HG02938 (cell line): ENCODE measurements at regions not wholly inside any gene's neighbourhood (a gene's known extent, or its start where the extent isn't known, plus 50 kb on each side); places are given as distances from the start of the nearest gene placed in this dataset.
"Not testable (repeated sequence)": the region's sequence is repeated elsewhere in the genome, so short reads cannot be mapped to it uniquely, and the experiment has no call there.

Experiments
- ATAC-seq: cut with Tn5 transposase; IDR thresholded peaks from one replicate; pipeline ENCODE4 v1.9.1; 2021; ENCODE audit warnings: mild to moderate bottlenecking, moderate library complexity; ENCODE audit not compliant: unreplicated experiment

- ATAC-seq = no peak
Measured at GRCh38 chr12:33672836-33673577, 233.4 kb upstream of the SYT10 start.

GRCh38 chr12:33676866-33677265 lies 237.2 kb upstream of the SYT10 start:
- no peak for ATAC-seq

- ATAC-seq = no peak
Measured at GRCh38 chr12:33678221-33678964, 238.8 kb upstream of the SYT10 start.

- no peak for ATAC-seq
Measured at GRCh38 chr12:33690562-33690961, 250.9 kb upstream of the SYT10 start.

GRCh38 chr12:33703221-33703620 lies 263.6 kb upstream of the SYT10 start:
- ATAC-seq = no peak

GRCh38 chr12:33706927-33707326 lies 267.3 kb upstream of the SYT10 start:
- ATAC-seq = no peak

GRCh38 chr12:33708935-33709334 lies 269.3 kb upstream of the SYT10 start:
- ATAC-seq = no peak

GRCh38 chr12:33710548-33710947 lies 270.9 kb upstream of the SYT10 start:
- no peak for ATAC-seq

- ATAC-seq = no peak
Measured at GRCh38 chr12:33718631-33719030, 279.0 kb upstream of the SYT10 start.

- no peak for ATAC-seq
Measured at GRCh38 chr12:33721561-33721960, 281.9 kb upstream of the SYT10 start.

GRCh38 chr12:33724867-33725266 lies 285.2 kb upstream of the SYT10 start:
- ATAC-seq = no peak

- ATAC-seq = no peak
Measured at GRCh38 chr12:33734871-33735270, 287.4 kb upstream of the ALG10 start.

GRCh38 chr12:33752854-33753253 lies 269.4 kb upstream of the ALG10 start:
- no peak for ATAC-seq

GRCh38 chr12:33757701-33758100 lies 264.6 kb upstream of the ALG10 start:
- no peak for ATAC-seq

- ATAC-seq = no peak
Measured at GRCh38 chr12:33759279-33759678, 263.0 kb upstream of the ALG10 start.

- ATAC-seq = no peak
Measured at GRCh38 chr12:33763331-33763730, 259.0 kb upstream of the ALG10 start.

GRCh38 chr12:33770652-33771051 lies 251.6 kb upstream of the ALG10 start:
- ATAC-seq = no peak

GRCh38 chr12:33771889-33772288 lies 250.4 kb upstream of the ALG10 start:
- no peak for ATAC-seq

GRCh38 chr12:33773091-33773490 lies 249.2 kb upstream of the ALG10 start:
- not testable (repeated sequence) for ATAC-seq

- no peak for ATAC-seq
Measured at GRCh38 chr12:33786532-33786931, 235.8 kb upstream of the ALG10 start.

- ATAC-seq = no peak
Measured at GRCh38 chr12:33794954-33795353, 227.3 kb upstream of the ALG10 start.

GRCh38 chr12:33795536-33795935 lies 226.8 kb upstream of the ALG10 start:
- no peak for ATAC-seq
